Loucy (cell line): ENCODE measurements at regions not wholly inside any gene's neighbourhood (a gene's known extent, or its start where the extent isn't known, plus 50 kb on each side); places are given as distances from the start of the nearest gene placed in this dataset.

Experiments
- H2AFZ ChIP-seq: fragments of 200-600 bp; sonication (generic); 2 replicates; pipeline ENCODE4 v1.6.0; 2016; ENCODE audit warnings: antibody characterized with exemption, mild to moderate bottlenecking, low read length, moderate library complexity
- H3F3A ChIP-seq: fragments of 200-600 bp; 2 replicates; pipeline ENCODE4 v1.6.0; 2016; ENCODE audit warnings: antibody characterized with exemption, low read depth, mild to moderate bottlenecking
- H3K27me3 ChIP-seq: fragments of 200-600 bp; sonication (generic); 2 replicates; pipeline ENCODE4 v1.6.1; 2014; ENCODE audit warnings: low read length, mild to moderate bottlenecking; ENCODE audit not compliant: insufficient read depth, poor library complexity, severe bottlenecking
- H3K36me3 ChIP-seq: fragments of 200-600 bp; sonication (generic); 2 replicates; pipeline ENCODE4 v1.6.1; 2016; ENCODE audit warnings: low read length; ENCODE audit not compliant: insufficient read depth
- H3K4me1 ChIP-seq: fragments of 200-600 bp; sonication (generic); 2 replicates; pipeline ENCODE4 v1.5.1; 2014; ENCODE audit warnings: low read length, mild to moderate bottlenecking; ENCODE audit not compliant: insufficient read depth, poor library complexity, severe bottlenecking
- H3K4me2 ChIP-seq: fragments of 200-600 bp; sonication (generic); 2 replicates; pipeline ENCODE4 v1.6.0; 2014; ENCODE audit warnings: antibody characterized with exemption, low read length, low read depth, mild to moderate bottlenecking; ENCODE audit not compliant: poor library complexity, severe bottlenecking
- H3K4me3 ChIP-seq: fragments of 200-600 bp; sonication (generic); 2 replicates; pipeline ENCODE4 v1.5.1; 2014; ENCODE audit warnings: low read length, mild to moderate bottlenecking, mixed read lengths; ENCODE audit not compliant: poor library complexity, severe bottlenecking
- H3K79me2 ChIP-seq: fragments of 200-600 bp; sonication (generic); 2 replicates; pipeline ENCODE4 v1.6.1; 2014; ENCODE audit warnings: low read length; ENCODE audit not compliant: insufficient read depth
- H3K9ac ChIP-seq: fragments of 200-600 bp; sonication (generic); 2 replicates; pipeline ENCODE4 v1.6.0; 2014; ENCODE audit warnings: mild to moderate bottlenecking, low read depth, low read length, moderate library complexity; ENCODE audit not compliant: poor library complexity, severe bottlenecking
- H3K9me2 ChIP-seq: fragments of 200-600 bp; sonication (generic); replicated peaks from 2 replicates; pipeline ENCODE4 v1.6.1; 2016; ENCODE audit warnings: low read depth, low read length, mixed read lengths
- H3K9me3 ChIP-seq: fragments of 200-600 bp; sonication (generic); 2 replicates; pipeline ENCODE4 v1.6.1; 2014; ENCODE audit warnings: mild to moderate bottlenecking, antibody characterized with exemption, low read length, low read depth; ENCODE audit not compliant: insufficient read depth
- H4K20me1 ChIP-seq: fragments of 200-600 bp; sonication (generic); 2 replicates; pipeline ENCODE4 v1.6.0; 2014; ENCODE audit warnings: antibody characterized with exemption, low read length, mild to moderate bottlenecking; ENCODE audit not compliant: insufficient read depth, poor library complexity, severe bottlenecking
- EZH2phosphoT487 ChIP-seq: fragments of 200-600 bp; IDR thresholded peaks from 2 replicates; pipeline ENCODE4 v1.6.1; 2018; ENCODE audit warnings: antibody characterized with exemption, mild to moderate bottlenecking, moderate library complexity, borderline replicate concordance
- TF ChIP-seq, protein P1 (sequence below): fragments of 200-600 bp; sonication (generic); conservative IDR thresholded peaks from 2 replicates; pipeline ENCODE4 v1.5.1; 2014; ENCODE audit warnings: mild to moderate bottlenecking, antibody characterized with exemption, low read length

DNA sequence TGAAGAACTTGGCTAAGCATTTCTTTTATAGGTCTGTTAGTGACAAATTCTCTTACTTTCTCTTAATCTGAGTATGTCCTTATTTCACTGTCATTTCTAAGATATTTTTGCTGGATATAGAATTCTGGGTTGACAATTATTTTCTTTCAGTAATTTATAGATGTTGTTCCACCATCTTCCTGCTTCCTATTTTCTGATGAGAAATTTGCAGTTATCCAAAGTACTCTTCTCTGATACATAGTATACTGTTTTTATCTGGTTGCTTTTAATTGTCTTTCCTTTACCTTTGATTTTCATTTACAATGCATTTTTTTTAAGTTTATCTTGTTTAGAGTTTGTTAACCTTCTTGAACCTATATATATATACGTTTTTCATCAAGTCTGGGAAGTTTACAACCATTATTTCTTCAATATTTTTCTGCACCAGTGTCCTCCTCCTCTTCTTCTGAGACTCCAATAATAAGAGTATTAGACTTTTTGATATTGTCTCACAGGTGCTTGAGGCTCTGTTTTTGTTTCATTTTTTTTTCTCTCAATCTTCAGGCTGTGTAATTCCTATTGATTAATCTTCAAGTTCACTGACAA is 101.6 kb upstream of the INSIG1 start:
- Histone ChIP-seq H3K9me2 (no peaks in the 10 kb centered on the region), H3K27me3 (peaks cover 8% of the 10 kb centered on the region), H3K9me3 (peaks cover 14% of the 10 kb centered on the region; the same call in 1 of the 2 replicates), H2AFZ (no peak overlapping the region), H3K4me2 (no peak overlapping the region), H3K36me3 (no peaks in the 10 kb centered on the region), H3K79me2 (no peaks in the 10 kb centered on the region), H3K4me1 (no peaks in the 10 kb centered on the region), H4K20me1 (no peaks in the 10 kb centered on the region), H3K4me3 (no peak overlapping the region), H3K9ac (no peak overlapping the region), H3F3A (no peaks in the 10 kb centered on the region)
- no peak for TF ChIP-seq EZH2phosphoT487
- TF ChIP-seq, protein P1, sequence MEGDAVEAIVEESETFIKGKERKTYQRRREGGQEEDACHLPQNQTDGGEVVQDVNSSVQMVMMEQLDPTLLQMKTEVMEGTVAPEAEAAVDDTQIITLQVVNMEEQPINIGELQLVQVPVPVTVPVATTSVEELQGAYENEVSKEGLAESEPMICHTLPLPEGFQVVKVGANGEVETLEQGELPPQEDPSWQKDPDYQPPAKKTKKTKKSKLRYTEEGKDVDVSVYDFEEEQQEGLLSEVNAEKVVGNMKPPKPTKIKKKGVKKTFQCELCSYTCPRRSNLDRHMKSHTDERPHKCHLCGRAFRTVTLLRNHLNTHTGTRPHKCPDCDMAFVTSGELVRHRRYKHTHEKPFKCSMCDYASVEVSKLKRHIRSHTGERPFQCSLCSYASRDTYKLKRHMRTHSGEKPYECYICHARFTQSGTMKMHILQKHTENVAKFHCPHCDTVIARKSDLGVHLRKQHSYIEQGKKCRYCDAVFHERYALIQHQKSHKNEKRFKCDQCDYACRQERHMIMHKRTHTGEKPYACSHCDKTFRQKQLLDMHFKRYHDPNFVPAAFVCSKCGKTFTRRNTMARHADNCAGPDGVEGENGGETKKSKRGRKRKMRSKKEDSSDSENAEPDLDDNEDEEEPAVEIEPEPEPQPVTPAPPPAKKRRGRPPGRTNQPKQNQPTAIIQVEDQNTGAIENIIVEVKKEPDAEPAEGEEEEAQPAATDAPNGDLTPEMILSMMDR, result no peak

DNA sequence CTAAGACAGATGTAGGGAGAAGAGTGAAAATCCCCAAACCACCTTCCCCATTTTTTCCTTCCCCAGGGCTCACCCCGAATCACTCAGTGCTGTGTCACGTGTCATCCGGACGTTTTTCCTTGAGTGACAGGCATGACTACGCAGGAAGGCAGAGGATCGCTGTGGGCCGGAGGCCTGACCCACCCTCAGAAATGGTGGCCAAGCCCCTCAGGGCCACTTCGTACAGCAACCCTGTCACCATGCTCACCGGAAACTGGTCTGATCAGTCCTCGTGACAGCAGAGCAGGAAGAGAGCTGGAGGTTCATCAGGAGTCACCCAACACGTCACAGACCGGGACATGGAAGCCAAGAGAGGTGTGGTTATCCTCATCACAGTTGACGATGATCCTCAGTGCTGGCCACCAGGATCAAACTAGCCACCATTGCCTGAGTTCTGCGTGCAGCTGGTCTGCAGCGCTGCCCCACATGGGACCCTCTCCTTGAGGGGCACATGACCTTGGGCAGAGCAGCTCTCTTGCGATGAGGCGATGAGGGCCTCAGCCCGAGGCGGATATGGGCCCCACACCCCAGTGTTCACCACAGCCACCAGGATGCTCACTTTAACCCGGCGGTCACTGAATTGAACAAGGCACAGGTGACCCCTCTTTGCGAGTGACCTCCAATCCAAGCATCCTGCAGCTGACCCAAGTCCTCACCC is 99.3 kb upstream of the INSIG1 start:
- H3K4me2 ChIP-seq, result no peak overlapping the region
- no peaks in the 10 kb centered on the region for H3F3A ChIP-seq
- no peak overlapping the region for H3K4me3 ChIP-seq
- no peak overlapping the region for H3K9ac ChIP-seq
- H3K27me3 ChIP-seq, result peaks cover 8% of the 10 kb centered on the region
- H4K20me1 ChIP-seq, result no peaks in the 10 kb centered on the region
- H3K79me2 ChIP-seq, result no peaks in the 10 kb centered on the region
- H3K9me2 ChIP-seq, result no peaks in the 10 kb centered on the region
- TF ChIP-seq, protein P1, result no peak
- TF ChIP-seq EZH2phosphoT487, result no peak
- peaks cover 11% of the 10 kb centered on the region for H3K4me1 ChIP-seq
- peaks cover 14% of the 10 kb centered on the region; the same call in 1 of the 2 replicates for H3K9me3 ChIP-seq
- H3K36me3 ChIP-seq, result no peaks in the 10 kb centered on the region
- H2AFZ ChIP-seq, result no peak overlapping the region

DNA sequence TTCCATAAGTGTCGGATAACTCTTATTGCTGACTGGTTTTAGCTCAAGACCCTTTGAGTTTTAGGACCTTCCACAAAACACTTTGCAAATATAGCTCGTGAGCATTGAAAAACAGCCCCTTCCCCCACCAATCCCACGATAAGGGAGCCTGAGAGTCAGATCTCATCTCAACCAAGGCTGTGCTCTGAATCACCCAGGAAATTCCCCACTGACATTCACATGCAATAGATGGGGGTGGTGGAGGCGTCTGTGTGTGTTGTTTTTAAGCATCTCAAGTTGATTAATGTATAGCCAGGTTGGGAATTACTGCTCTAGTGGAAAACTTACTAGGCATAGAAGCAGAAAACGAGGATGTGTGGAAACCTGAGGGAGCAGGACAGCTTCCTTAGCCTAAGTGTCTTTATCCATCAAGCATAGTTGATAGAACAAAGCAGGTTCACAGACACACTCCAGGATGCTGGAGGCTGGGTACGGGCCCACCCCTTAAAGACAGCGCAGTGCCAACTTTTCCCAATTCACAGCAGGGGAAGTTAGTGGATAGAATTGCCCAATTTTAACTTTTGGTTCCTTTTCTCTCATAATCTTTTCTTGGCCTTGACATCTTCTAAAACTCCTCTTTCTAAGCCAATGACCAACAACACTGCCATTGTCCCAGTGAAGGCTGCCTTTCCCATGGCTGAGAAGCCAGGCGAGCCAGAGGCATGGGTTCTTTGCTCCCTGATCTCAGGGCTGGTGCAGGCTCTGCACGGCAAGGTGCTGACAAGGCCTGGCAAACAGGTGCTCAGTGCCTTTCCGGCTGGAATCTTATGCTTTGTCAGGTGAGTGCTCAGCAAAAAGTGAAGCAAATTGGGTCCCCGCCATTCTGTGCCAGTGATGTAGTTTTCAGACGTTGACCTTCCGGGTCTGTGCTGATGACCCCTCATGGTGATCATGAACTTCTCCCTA is 98.5 kb upstream of the INSIG1 start:
- H3K79me2 ChIP-seq, result no peaks in the 10 kb centered on the region
- no peak overlapping the region for H2AFZ ChIP-seq
- no peak overlapping the region for H3K4me2 ChIP-seq
- H3K9me3 ChIP-seq, result peaks cover 14% of the 10 kb centered on the region; the same call in 1 of the 2 replicates
- TF ChIP-seq, protein P1, result no peak
- TF ChIP-seq EZH2phosphoT487, result no peak
- H4K20me1 ChIP-seq, result no peaks in the 10 kb centered on the region
- H3K4me1 ChIP-seq, result peaks cover 19% of the 10 kb centered on the region
- no peak overlapping the region for H3K4me3 ChIP-seq
- H3K36me3 ChIP-seq, result no peaks in the 10 kb centered on the region
- no peaks in the 10 kb centered on the region for H3F3A ChIP-seq
- H3K27me3 ChIP-seq, result peaks cover 8% of the 10 kb centered on the region
- H3K9ac ChIP-seq, result no peak overlapping the region
- H3K9me2 ChIP-seq, result no peaks in the 10 kb centered on the region
